Caco-2 (cell line): ENCODE measurements at regions not wholly inside any gene's neighbourhood (a gene's known extent, or its start where the extent isn't known, plus 50 kb on each side); places are given as distances from the start of the nearest gene placed in this dataset.

Experiments used
- BruUV-seq: library from RNA; stranded (reverse); fragments of 400-500 nt; replicated peaks from 2 replicates; lab custom pipeline; 2021; lab: Mats Ljungman, UMichigan
- CTCF ChIA-PET: fragments of 300-600 bp; sonication (Branson Sonifier 250); formaldehyde crosslinking; loops from one replicate; lab custom pipeline; 2022; ENCODE audit warnings: antibody characterized with exemption; lab: Charles Lee
- POLR2A ChIA-PET: fragments of 300-600 bp; sonication (Branson Sonifier 250); formaldehyde crosslinking; loops from one replicate; lab custom pipeline; 2022; ENCODE audit warnings: antibody characterized with exemption; lab: Charles Lee
- DNase-seq, 2 experiments: peaks; one replicate each; pipeline versions ENCODE4 v3.0.0 to v3.0.0-alpha.2; 2020 to 2022
- H3K27me3 ChIP-seq: replicated peaks from 2 replicates; pipeline ENCODE4 v1.6.0; 2011; ENCODE audit warnings: low read length; ENCODE audit not compliant: control insufficient read depth, insufficient read depth
- H3K36me3 ChIP-seq: 2 replicates; pipeline ENCODE4 v1.5.1; 2011; ENCODE audit warnings: low read length; ENCODE audit not compliant: control insufficient read depth, insufficient read depth
- H3K4me1 ChIP-seq: fragments of 250-450 bp; sonication (Bioruptor Pico); 2 replicates; pipeline ENCODE4 v1.5.1; 2020; ENCODE audit warnings: mild to moderate bottlenecking
- H3K4me3 ChIP-seq: 2 replicates; pipeline ENCODE4 v1.5.1; 2011; ENCODE audit warnings: low read depth, mild to moderate bottlenecking, control low read depth, low read length
- H3K9me3 ChIP-seq: fragments of 250-450 bp; sonication (Bioruptor Pico); 2 replicates; pipeline ENCODE4 v1.5.1; 2020; ENCODE audit warnings: mild to moderate bottlenecking, moderate library complexity
- H3K27ac Mint-ChIP-seq: one replicate; pipeline ENCODE4 v1.8.0; 2022; ENCODE audit warnings: mixed read lengths; ENCODE audit not compliant: unreplicated experiment
- H3K27me3 Mint-ChIP-seq: one replicate; pipeline ENCODE4 v1.8.0; 2022; ENCODE audit warnings: mixed read lengths; ENCODE audit not compliant: insufficient read depth, unreplicated experiment
- H3K36me3 Mint-ChIP-seq: one replicate; pipeline ENCODE4 v1.8.0; 2022; ENCODE audit warnings: mild to moderate bottlenecking, mixed read lengths; ENCODE audit not compliant: insufficient read depth, unreplicated experiment
- H3K4me1 Mint-ChIP-seq: one replicate; pipeline ENCODE4 v1.8.0; 2022; ENCODE audit warnings: low read depth, mixed read lengths; ENCODE audit not compliant: unreplicated experiment
- H3K4me3 Mint-ChIP-seq: one replicate; pipeline ENCODE4 v1.8.0; 2022; ENCODE audit warnings: mild to moderate bottlenecking, moderate library complexity, mixed read lengths; ENCODE audit not compliant: unreplicated experiment
- H3K9me3 Mint-ChIP-seq: one replicate; pipeline ENCODE4 v1.8.0; 2022; ENCODE audit warnings: mixed read lengths; ENCODE audit not compliant: unreplicated experiment
- CTCF ChIP-seq, 2 experiments: fragments of 200-600 bp in 1 of 2; IDR thresholded peaks; 1 replicate in 1 of 2; 2 replicates in 1 of 2; pipeline versions ENCODE4 v1.5.1 to v1.8.0; 2011 to 2022; ENCODE audit warnings: antibody characterized with exemption in 1 of 2, control low read depth in 1 of 2, inconsistent platforms in 1 of 2, low read depth in 1 of 2, low read length in 1 of 2, mild to moderate bottlenecking in 1 of 2, moderate library complexity in 1 of 2; ENCODE audit not compliant: insufficient read depth in 1 of 2, severe bottlenecking in 1 of 2, unreplicated experiment in 1 of 2
- intact Hi-C: fragments of 100-400 bp; cut with micrococcal nuclease; formaldehyde crosslinking; loops from one replicate; pipeline ENCODE4 v1.10.0; 2022; ENCODE audit not compliant: unreplicated experiment

- Mint-ChIP-seq H3K27me3 (peaks cover 2% of the 10 kb centered on the region), H3K9me3 (no peaks in the 10 kb centered on the region), H3K4me3 (no peak overlapping the region), H3K4me1 (no peaks in the 10 kb centered on the region), H3K27ac (no peak overlapping the region), H3K36me3 (no peaks in the 10 kb centered on the region)
- H3K27me3 ChIP-seq = no peaks in the 10 kb centered on the region
- no peak for TF ChIP-seq CTCF (IDR thresholded peaks at IDR 0.05; ENCODE audit: insufficient read depth in 1 of 2, low read depth in 1 of 2, low read length in 1 of 2, severe bottlenecking in 1 of 2, unreplicated experiment in 1 of 2)
- H3K4me3 ChIP-seq = no peak overlapping the region
- no peaks in the 10 kb centered on the region for H3K36me3 ChIP-seq
- intact Hi-C loops = no loop called here
- CTCF ChIA-PET = no interaction called here
- DNase-seq = no peak
- POLR2A ChIA-PET = no interaction called here
- H3K9me3 ChIP-seq = no peaks in the 10 kb centered on the region
- H3K4me1 ChIP-seq = no peaks in the 10 kb centered on the region
- BruUV-seq = no TSS peak
These were observed 447.1 kb downstream of the MDFIC start for GRCh38 chr7:115368998-115369397.

DNA sequence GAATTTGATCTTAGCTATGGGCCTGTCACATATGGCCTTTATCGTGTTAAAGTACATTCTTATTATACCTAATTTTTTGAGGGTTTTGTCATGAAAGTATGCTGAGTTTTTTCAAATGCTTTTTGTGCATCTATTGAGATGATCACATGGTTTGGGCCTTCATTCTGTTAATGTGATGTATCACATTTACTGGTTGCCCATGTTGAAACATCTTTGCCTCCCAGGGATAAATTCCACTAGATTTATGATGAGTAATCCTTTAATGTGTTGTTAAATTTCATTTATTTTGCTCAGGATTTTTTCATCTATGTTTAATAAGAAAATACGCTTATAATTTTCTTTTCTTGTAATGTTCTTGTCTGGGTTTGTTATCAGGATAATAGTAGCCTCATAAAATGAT is 442.0 kb downstream of the MDFIC start:
- Mint-ChIP-seq H3K27me3 (no peaks in the 10 kb centered on the region), H3K4me3 (no peak overlapping the region), H3K9me3 (no peaks in the 10 kb centered on the region), H3K4me1 (no peaks in the 10 kb centered on the region), H3K36me3 (no peaks in the 10 kb centered on the region), H3K27ac (no peak overlapping the region)
- Histone ChIP-seq H3K4me3 (no peak overlapping the region), H3K9me3 (no peaks in the 10 kb centered on the region), H3K27me3 (no peaks in the 10 kb centered on the region), H3K36me3 (no peaks in the 10 kb centered on the region), H3K4me1 (no peaks in the 10 kb centered on the region)
- no peak for DNase-seq
- intact Hi-C loops = no loop called here
- ChIA-PET CTCF (no interaction called here), POLR2A (no interaction called here)
- TF ChIP-seq CTCF (IDR thresholded peaks at IDR 0.05; ENCODE audit: insufficient read depth in 1 of 2, low read depth in 1 of 2, low read length in 1 of 2, severe bottlenecking in 1 of 2, unreplicated experiment in 1 of 2) = no peak
- no TSS peak for BruUV-seq

DNA sequence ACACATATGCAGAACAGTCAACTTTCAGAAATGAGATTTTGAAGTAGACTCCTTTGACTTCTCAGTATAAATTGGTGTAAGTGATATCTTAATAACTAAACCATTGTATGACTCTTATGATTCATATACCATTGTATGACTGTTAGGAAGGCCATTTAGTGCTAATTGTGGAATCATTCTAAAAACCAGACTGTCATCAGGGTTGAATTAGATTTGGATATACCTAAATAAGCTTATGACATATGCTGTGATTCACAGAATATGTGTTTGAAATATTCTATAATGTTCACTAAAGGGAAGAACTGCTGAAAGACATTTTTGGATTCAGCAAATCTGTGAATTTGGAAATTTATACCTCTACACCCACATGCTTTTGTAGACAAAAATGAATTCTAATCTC is 438.1 kb downstream of the MDFIC start:
- H3K27me3 Mint-ChIP-seq = no peaks in the 10 kb centered on the region
- no peak for TF ChIP-seq CTCF (IDR thresholded peaks at IDR 0.05; ENCODE audit: insufficient read depth in 1 of 2, low read depth in 1 of 2, low read length in 1 of 2, severe bottlenecking in 1 of 2, unreplicated experiment in 1 of 2)

More for the DNA sequence above, 438.1 kb downstream of the MDFIC start:
- no peak overlapping the region for H3K27ac Mint-ChIP-seq
- no peak overlapping the region for H3K4me3 ChIP-seq
- POLR2A ChIA-PET = no interaction called here
- intact Hi-C loops = no loop called here
- no peaks in the 10 kb centered on the region for H3K36me3 Mint-ChIP-seq
- CTCF ChIA-PET = no interaction called here
- no peaks in the 10 kb centered on the region for H3K4me1 Mint-ChIP-seq
- no peaks in the 10 kb centered on the region for H3K27me3 ChIP-seq
- no TSS peak for BruUV-seq
- DNase-seq = no peak
- no peaks in the 10 kb centered on the region for H3K9me3 ChIP-seq
- no peak overlapping the region for H3K4me3 Mint-ChIP-seq
- H3K36me3 ChIP-seq = no peaks in the 10 kb centered on the region
- H3K9me3 Mint-ChIP-seq = no peaks in the 10 kb centered on the region
- H3K4me1 ChIP-seq = no peaks in the 10 kb centered on the region
